NCI-H69 (cell line): ENCODE measurements at regions not wholly inside any gene's neighbourhood (a gene's known extent, or its start where the extent isn't known, plus 50 kb on each side); places are given as distances from the start of the nearest gene placed in this dataset.
"Not testable (repeated sequence)": the region's sequence is repeated elsewhere in the genome, so short reads cannot be mapped to it uniquely, and the experiment has no call there.

Experiments
- DNase-seq: peaks from one replicate; lab custom pipeline; 2025; lab: John Stamatoyannopoulos, UW

GRCh38 chr2:19201911-19202462 is 156.4 kb downstream of the OSR1 start:
- no peak for DNase-seq

- DNase-seq, result no peak
Observed at GRCh38 chr2:19198381-19198780, 160.0 kb downstream of the OSR1 start.

- DNase-seq, result no peak
Observed at GRCh38 chr2:19195661-19196060, 162.8 kb downstream of the OSR1 start.

GRCh38 chr2:19189391-19189790 is 169.0 kb downstream of the OSR1 start:
- DNase-seq, result no peak

- DNase-seq, result no peak
Observed at GRCh38 chr2:19187323-19188020, 171.0 kb downstream of the OSR1 start.

- no peak for DNase-seq
Observed at GRCh38 chr2:19185086-19185485, 173.3 kb downstream of the OSR1 start.

GRCh38 chr2:19178175-19178574 is 180.2 kb downstream of the OSR1 start:
- DNase-seq, result no peak

GRCh38 chr2:19176977-19177376 is 181.4 kb downstream of the OSR1 start:
- DNase-seq, result no peak

- DNase-seq, result no peak
Observed at GRCh38 chr2:19176172-19176852, 182.1 kb downstream of the OSR1 start.

GRCh38 chr2:19174176-19174575 is 184.2 kb downstream of the OSR1 start:
- no peak for DNase-seq

GRCh38 chr2:19171409-19171808 is 187.0 kb downstream of the OSR1 start:
- DNase-seq, result no peak

GRCh38 chr2:19169134-19169768 is 189.2 kb downstream of the OSR1 start:
- no peak for DNase-seq

- not testable (repeated sequence) for DNase-seq
Observed at GRCh38 chr2:19164099-19164498, 194.3 kb downstream of the OSR1 start.

GRCh38 chr2:19158896-19159295 is 199.5 kb downstream of the OSR1 start:
- DNase-seq, result no peak

GRCh38 chr2:19158211-19158610 is 200.2 kb downstream of the OSR1 start:
- no peak for DNase-seq

- DNase-seq, result no peak
Observed at GRCh38 chr2:19156646-19157045, 201.8 kb downstream of the OSR1 start.

GRCh38 chr2:19150726-19151125 is 207.7 kb downstream of the OSR1 start:
- DNase-seq, result no peak

GRCh38 chr2:19146867-19147266 is 211.6 kb downstream of the OSR1 start:
- no peak for DNase-seq

- no peak for DNase-seq
Observed at GRCh38 chr2:19141234-19142004, 217.0 kb downstream of the OSR1 start.

GRCh38 chr2:19140463-19141208 is 217.8 kb downstream of the OSR1 start:
- DNase-seq, result no peak

- DNase-seq, result no peak
Observed at GRCh38 chr2:19139386-19139785, 219.0 kb downstream of the OSR1 start.
